Breast epithelium (tissue), 4 donors: ENCODE measurements at regions not wholly inside any gene's neighbourhood (a gene's known extent, or its start where the extent isn't known, plus 50 kb on each side); places are given as distances from the start of the nearest gene placed in this dataset.

Experiments used
- DNase-seq, 2 donors: peaks; one replicate each; pipeline ENCODE4 v3.0.0-alpha.2; 2019; ENCODE audit warnings: low spot score in 2 of 2
- H3K27ac ChIP-seq, 2 donors: fragments of 200-600 bp; sonication (generic) in 1 of 2; one replicate each; pipeline ENCODE4 v1.5.1; 2016 to 2019; ENCODE audit warnings: mild to moderate bottlenecking in 1 of 2
- H3K27me3 ChIP-seq, 2 donors: fragments of 200-600 bp; sonication (generic) in 1 of 2; one replicate each; pipeline versions ENCODE4 v1.5.1 to v1.6.0; 2017 to 2019; ENCODE audit warnings: control low read depth in 1 of 2, mild to moderate bottlenecking in 1 of 2
- H3K36me3 ChIP-seq: fragments of 200-600 bp; one replicate; pipeline ENCODE4 v1.5.1; 2019
- H3K4me1 ChIP-seq, 2 donors: fragments of 200-600 bp; sonication (generic); one replicate each; pipeline ENCODE4 v1.5.1; 2016 to 2019; ENCODE audit warnings: control low read depth in 1 of 2
- H3K4me3 ChIP-seq, 3 donors: fragments of 200-600 bp; sonication (generic); 1 replicate in 2 of 3; 2 replicates in 1 of 3; pipeline ENCODE4 v1.5.1; 2016 to 2019; ENCODE audit warnings: mild to moderate bottlenecking in 3 of 3, moderate library complexity in 2 of 3
- H3K9me3 ChIP-seq, 2 donors: fragments of 200-600 bp; sonication (generic) in 1 of 2; one replicate each; pipeline ENCODE4 v1.5.1; 2016 to 2019; ENCODE audit warnings: control low read depth in 1 of 2
- POLR2A ChIP-seq: fragments of 450-650 bp; IDR thresholded peaks from one replicate; pipeline ENCODE4 v1.6.1; 2016; ENCODE audit warnings: antibody characterized with exemption, mild to moderate bottlenecking, moderate library complexity
- POLR2AphosphoS5 ChIP-seq, 3 donors: sonication (generic); formaldehyde crosslinking; IDR thresholded peaks; one replicate each; pipeline ENCODE4 v1.6.1; 2017; ENCODE audit warnings: antibody characterized with exemption in 3 of 3
- intact Hi-C: fragments of 100-400 bp; cut with DNase I; formaldehyde crosslinking; loops from one replicate; pipeline ENCODE4 v1.15.1; 2023; ENCODE audit warnings: low total_unique reads
- TF ChIP-seq, protein P1 (sequence below), 3 donors: fragments of 450-650 bp; IDR thresholded peaks; one replicate each; pipeline ENCODE4 v1.5.1; 2016 to 2017; ENCODE audit warnings: antibody characterized with exemption in 3 of 3, mild to moderate bottlenecking in 3 of 3, moderate library complexity in 3 of 3

DNA sequence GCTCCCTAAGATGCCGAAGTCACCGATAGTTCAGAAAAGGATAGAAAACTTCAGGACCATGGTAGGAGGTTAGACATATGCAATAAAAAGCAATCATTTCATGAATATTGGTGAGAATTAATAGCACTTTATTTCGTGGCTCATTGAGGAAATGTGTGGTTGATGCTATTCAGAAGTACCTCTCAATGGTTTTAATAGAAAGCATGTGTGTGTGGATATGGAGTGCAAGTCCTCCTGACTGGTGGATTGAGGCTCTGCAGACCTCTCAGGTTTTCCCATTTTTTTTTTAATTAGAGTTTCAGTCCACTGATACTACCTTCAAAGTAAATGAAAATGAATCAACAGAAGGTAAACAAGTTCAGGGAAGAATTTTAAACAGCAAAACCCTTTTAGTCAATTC lies 384.3 kb upstream of the RARB start:
- H3K4me1 ChIP-seq: peaks cover 0 to 3% of the 10 kb centered on the region in 2 donors
- DNase-seq: no peak
- H3K27ac ChIP-seq: no peak overlapping the region
- no peaks in the 10 kb centered on the region for H3K9me3 ChIP-seq
- intact Hi-C loops: no loop called here
- H3K27me3 ChIP-seq: no peaks in the 10 kb centered on the region
- no peak overlapping the region for H3K4me3 ChIP-seq
- TF ChIP-seq POLR2A: no peak
- TF ChIP-seq, protein P1, sequence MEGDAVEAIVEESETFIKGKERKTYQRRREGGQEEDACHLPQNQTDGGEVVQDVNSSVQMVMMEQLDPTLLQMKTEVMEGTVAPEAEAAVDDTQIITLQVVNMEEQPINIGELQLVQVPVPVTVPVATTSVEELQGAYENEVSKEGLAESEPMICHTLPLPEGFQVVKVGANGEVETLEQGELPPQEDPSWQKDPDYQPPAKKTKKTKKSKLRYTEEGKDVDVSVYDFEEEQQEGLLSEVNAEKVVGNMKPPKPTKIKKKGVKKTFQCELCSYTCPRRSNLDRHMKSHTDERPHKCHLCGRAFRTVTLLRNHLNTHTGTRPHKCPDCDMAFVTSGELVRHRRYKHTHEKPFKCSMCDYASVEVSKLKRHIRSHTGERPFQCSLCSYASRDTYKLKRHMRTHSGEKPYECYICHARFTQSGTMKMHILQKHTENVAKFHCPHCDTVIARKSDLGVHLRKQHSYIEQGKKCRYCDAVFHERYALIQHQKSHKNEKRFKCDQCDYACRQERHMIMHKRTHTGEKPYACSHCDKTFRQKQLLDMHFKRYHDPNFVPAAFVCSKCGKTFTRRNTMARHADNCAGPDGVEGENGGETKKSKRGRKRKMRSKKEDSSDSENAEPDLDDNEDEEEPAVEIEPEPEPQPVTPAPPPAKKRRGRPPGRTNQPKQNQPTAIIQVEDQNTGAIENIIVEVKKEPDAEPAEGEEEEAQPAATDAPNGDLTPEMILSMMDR (IDR thresholded peaks at IDR 0.05): no peak
- no peak for TF ChIP-seq POLR2AphosphoS5 (IDR thresholded peaks at IDR 0.05)
- H3K36me3 ChIP-seq: no peaks in the 10 kb centered on the region

- Histone ChIP-seq H3K27ac (peak overlapping the region; percentile 37 to 68), H3K4me3 (no peak overlapping the region), H3K9me3 (no peaks in the 10 kb centered on the region), H3K4me1 (no peaks in the 10 kb centered on the region), H3K36me3 (no peaks in the 10 kb centered on the region), H3K27me3 (no peaks in the 10 kb centered on the region)
- TF ChIP-seq POLR2A (no peak), POLR2AphosphoS5 (IDR thresholded peaks at IDR 0.05) (no peak)
- TF ChIP-seq, protein P1 (IDR thresholded peaks at IDR 0.05): no peak
- intact Hi-C loops: no loop called here
- no peak for DNase-seq
Measured at GRCh38 chr3:25044762-25045710, 383.0 kb upstream of the RARB start.

GRCh38 chr3:25046911-25047771 lies 380.9 kb upstream of the RARB start:
- H3K4me1 ChIP-seq: no peaks in the 10 kb centered on the region
- peak overlapping the region; percentile 2 to 46 for H3K27ac ChIP-seq
- no peak overlapping the region for H3K4me3 ChIP-seq
- H3K9me3 ChIP-seq: no peaks in the 10 kb centered on the region
- intact Hi-C loops: no loop called here
- no peak for TF ChIP-seq POLR2A
- TF ChIP-seq POLR2AphosphoS5 (IDR thresholded peaks at IDR 0.05): no peak
- TF ChIP-seq, protein P1 (IDR thresholded peaks at IDR 0.05): no peak
- no peaks in the 10 kb centered on the region for H3K36me3 ChIP-seq
- H3K27me3 ChIP-seq: no peaks in the 10 kb centered on the region
- DNase-seq: no peak

GRCh38 chr3:25049304-25049703 lies 378.8 kb upstream of the RARB start:
- intact Hi-C loops: no loop called here
- Histone ChIP-seq H3K9me3 (no peaks in the 10 kb centered on the region), H3K4me1 (no peaks in the 10 kb centered on the region), H3K27ac (no peak overlapping the region), H3K27me3 (no peaks in the 10 kb centered on the region), H3K4me3 (no peak overlapping the region), H3K36me3 (no peaks in the 10 kb centered on the region)
- TF ChIP-seq POLR2AphosphoS5 (IDR thresholded peaks at IDR 0.05) (no peak), POLR2A (no peak)
- TF ChIP-seq, protein P1 (IDR thresholded peaks at IDR 0.05): no peak
- DNase-seq: no peak
